ENCODE measurements at regions not wholly inside any gene's neighbourhood (a gene's known extent, or its start where the extent isn't known, plus 50 kb on each side); places are given as distances from the start of the nearest gene placed in this dataset.

- no peaks in the 10 kb centered on the region for H3K27me3 ChIP-seq (ENCODE audit: insufficient read depth, low read length, poor library complexity, severe bottlenecking)
- no peak overlapping the region for H3K4me3 Mint-ChIP-seq
These were observed 352.9 kb downstream of the FOXO1 start for GRCh38 chr13:40313269-40314200.

GRCh38 chr13:40315416-40316064 is 350.9 kb downstream of the FOXO1 start:
- H3K36me3 Mint-ChIP-seq: no peaks in the 10 kb centered on the region
- no peaks in the 10 kb centered on the region for H3K27me3 ChIP-seq (ENCODE audit: insufficient read depth, low read length, poor library complexity, severe bottlenecking)
- peak overlapping the region in 7 of 8 donors; percentile 11 to 84 (median 80) for H3K27ac Mint-ChIP-seq
- peaks cover 37% of the 10 kb centered on the region for H3K4me1 ChIP-seq (ENCODE audit: insufficient read depth, low read length)
- no peaks in the 10 kb centered on the region for H3K36me3 ChIP-seq (ENCODE audit: insufficient read depth, low read length)
- peak overlapping the region; percentile 12 to 67 (median 46) for H3K4me3 Mint-ChIP-seq
- peak in 3 of 5 donors; percentile 34 to 59 (median 53) for DNase-seq
- no peaks in the 10 kb centered on the region for H3K9me3 Mint-ChIP-seq
- ChIA-PET CTCF (interaction anchor here (0.8 to 1.2 kb wide), 4 partner anchors 31 to 247 kb away, joined by 3 to 8 read pairs (median 3); no protein-coding TSS in a partner anchor), POLR2A (interaction anchor here (1.4 kb wide), 1 partner anchor 350 kb away, joined by 5 read pairs; no protein-coding TSS in a partner anchor)
- H3K27ac ChIP-seq (ENCODE audit: low read depth, low read length): no peak overlapping the region
- peaks cover 35 to 58% (median 52%) of the 10 kb centered on the region in 3 donors for H3K4me1 Mint-ChIP-seq
- H3K9me3 ChIP-seq (ENCODE audit: low read length): no peaks in the 10 kb centered on the region
- H3K4me3 ChIP-seq (ENCODE audit: low read length): no peak overlapping the region
- H3K27me3 Mint-ChIP-seq: peaks cover 0 to 5% of the 10 kb centered on the region in 2 donors

More at GRCh38 chr13:40313269-40314200, 352.9 kb downstream of the FOXO1 start:
- H3K4me1 Mint-ChIP-seq: peaks cover 26 to 47% (median 41%) of the 10 kb centered on the region in 3 donors
- no peaks in the 10 kb centered on the region for H3K9me3 Mint-ChIP-seq
- H3K27ac Mint-ChIP-seq: peak overlapping the region in 1 of 8 donors; percentile 61
- peaks cover 0 to 3% (median 1%) of the 10 kb centered on the region in 3 donors for H3K36me3 Mint-ChIP-seq
- H3K9me3 ChIP-seq (ENCODE audit: low read length): no peaks in the 10 kb centered on the region
- H3K4me1 ChIP-seq (ENCODE audit: insufficient read depth, low read length): peaks cover 30% of the 10 kb centered on the region
- ChIA-PET CTCF (no interaction called here), POLR2A (no interaction called here)
- no peak overlapping the region for H3K27ac ChIP-seq (ENCODE audit: low read depth, low read length)
- no peaks in the 10 kb centered on the region for H3K36me3 ChIP-seq (ENCODE audit: insufficient read depth, low read length)
- no peak for DNase-seq
- peaks cover 0 to 5% of the 10 kb centered on the region in 2 donors for H3K27me3 Mint-ChIP-seq
- no peak overlapping the region for H3K4me3 ChIP-seq (ENCODE audit: low read length)

GRCh38 chr13:40316301-40316700 is 350.1 kb downstream of the FOXO1 start:
- POLR2A ChIA-PET: interaction anchor here (1.4 kb wide), 1 partner anchor 349 kb away, joined by 5 read pairs; no protein-coding TSS in a partner anchor
- H3K27ac Mint-ChIP-seq: peak overlapping the region in 6 of 8 donors; percentile 13 to 85 (median 75)
- DNase-seq: no peak
- CTCF ChIA-PET: interaction anchor here (0.8 to 1.2 kb wide), 2 partner anchors 247 to 248 kb away, joined by 3 to 8 read pairs; no protein-coding TSS in a partner anchor
- H3K27me3 Mint-ChIP-seq: peaks cover 0 to 5% of the 10 kb centered on the region in 2 donors
- peaks cover 35 to 60% (median 53%) of the 10 kb centered on the region in 3 donors for H3K4me1 Mint-ChIP-seq
- no peaks in the 10 kb centered on the region for H3K9me3 ChIP-seq (ENCODE audit: low read length)
- no peak overlapping the region for H3K27ac ChIP-seq (ENCODE audit: low read depth, low read length)
- H3K27me3 ChIP-seq (ENCODE audit: insufficient read depth, low read length, poor library complexity, severe bottlenecking): no peaks in the 10 kb centered on the region
- no peaks in the 10 kb centered on the region for H3K36me3 Mint-ChIP-seq
- no peak overlapping the region for H3K4me3 ChIP-seq (ENCODE audit: low read length)
- H3K4me1 ChIP-seq (ENCODE audit: insufficient read depth, low read length): peaks cover 37% of the 10 kb centered on the region
- no peaks in the 10 kb centered on the region for H3K36me3 ChIP-seq (ENCODE audit: insufficient read depth, low read length)
- H3K4me3 Mint-ChIP-seq: no peak overlapping the region
- no peaks in the 10 kb centered on the region for H3K9me3 Mint-ChIP-seq

GRCh38 chr13:40317980-40318327 is 348.5 kb downstream of the FOXO1 start:
- POLR2A ChIA-PET: no interaction called here
- H3K4me3 ChIP-seq (ENCODE audit: low read length): no peak overlapping the region
- H3K36me3 Mint-ChIP-seq: peaks cover 0 to 3% (median 0%) of the 10 kb centered on the region in 3 donors
- no peak overlapping the region for H3K4me3 Mint-ChIP-seq
- no peak overlapping the region for H3K27ac ChIP-seq (ENCODE audit: low read depth, low read length)
- no peaks in the 10 kb centered on the region for H3K36me3 ChIP-seq (ENCODE audit: insufficient read depth, low read length)
- peaks cover 37% of the 10 kb centered on the region for H3K4me1 ChIP-seq (ENCODE audit: insufficient read depth, low read length)
- H3K27me3 Mint-ChIP-seq: peaks cover 0 to 5% of the 10 kb centered on the region in 2 donors
- H3K27me3 ChIP-seq (ENCODE audit: insufficient read depth, low read length, poor library complexity, severe bottlenecking): no peaks in the 10 kb centered on the region
- peaks cover 35 to 60% (median 53%) of the 10 kb centered on the region in 3 donors for H3K4me1 Mint-ChIP-seq
- H3K27ac Mint-ChIP-seq: peak overlapping the region in 2 of 8 donors; percentile 32 to 37
- H3K9me3 Mint-ChIP-seq: peaks cover 0 to 5% (median under 1%) of the 10 kb centered on the region in 5 donors
- H3K9me3 ChIP-seq (ENCODE audit: low read length): no peaks in the 10 kb centered on the region
- DNase-seq: no peak
- CTCF ChIA-PET: no interaction called here

- no peak overlapping the region for H3K4me3 Mint-ChIP-seq
- no peaks in the 10 kb centered on the region for H3K36me3 ChIP-seq (ENCODE audit: insufficient read depth, low read length)
- POLR2A ChIA-PET: no interaction called here
These were observed 348.1 kb downstream of the FOXO1 start for GRCh38 chr13:40318366-40318765.

GRCh38 chr13:40319699-40320579 is 346.5 kb downstream of the FOXO1 start:
- peaks cover 0 to 19% (median 4%) of the 10 kb centered on the region in 3 donors for H3K36me3 Mint-ChIP-seq

More at GRCh38 chr13:40318366-40318765, 348.1 kb downstream of the FOXO1 start:
- Histone ChIP-seq H3K27ac (ENCODE audit: low read depth, low read length) (no peak overlapping the region), H3K4me3 (ENCODE audit: low read length) (no peak overlapping the region), H3K27me3 (ENCODE audit: insufficient read depth, low read length, poor library complexity, severe bottlenecking) (no peaks in the 10 kb centered on the region), H3K9me3 (ENCODE audit: low read length) (no peaks in the 10 kb centered on the region), H3K4me1 (ENCODE audit: insufficient read depth, low read length) (peaks cover 37% of the 10 kb centered on the region)
- peaks cover 35 to 60% (median 53%) of the 10 kb centered on the region in 3 donors for H3K4me1 Mint-ChIP-seq
- DNase-seq: no peak
- H3K27ac Mint-ChIP-seq: peak overlapping the region in 1 of 8 donors; percentile 3
- peaks cover 0 to 5% of the 10 kb centered on the region in 2 donors for H3K27me3 Mint-ChIP-seq
- H3K36me3 Mint-ChIP-seq: peaks cover 0 to 7% (median 2%) of the 10 kb centered on the region in 3 donors
- H3K9me3 Mint-ChIP-seq: peaks cover 0 to 8% (median 4%) of the 10 kb centered on the region in 5 donors
- CTCF ChIA-PET: no interaction called here

GRCh38 chr13:40328091-40328490 is 338.4 kb downstream of the FOXO1 start:
- Mint-ChIP-seq H3K27ac (no peak overlapping the region), H3K4me1 (peaks cover 15 to 31% (median 17%) of the 10 kb centered on the region in 3 donors), H3K4me3 (no peak overlapping the region), H3K36me3 (peaks cover 0 to 23% (median 4%) of the 10 kb centered on the region in 3 donors), H3K9me3 (peaks cover 0 to 14% (median 11%) of the 10 kb centered on the region in 5 donors), H3K27me3 (peaks cover 3% of the 10 kb centered on the region in 2 donors)
- Histone ChIP-seq H3K9me3 (ENCODE audit: low read length) (no peaks in the 10 kb centered on the region), H3K36me3 (ENCODE audit: insufficient read depth, low read length) (no peaks in the 10 kb centered on the region), H3K27ac (ENCODE audit: low read depth, low read length) (no peak overlapping the region), H3K4me1 (ENCODE audit: insufficient read depth, low read length) (peaks cover 18% of the 10 kb centered on the region), H3K27me3 (ENCODE audit: insufficient read depth, low read length, poor library complexity, severe bottlenecking) (no peaks in the 10 kb centered on the region), H3K4me3 (ENCODE audit: low read length) (no peak overlapping the region)
- ChIA-PET POLR2A (no interaction called here), CTCF (no interaction called here)
- DNase-seq: no peak

More at GRCh38 chr13:40319699-40320579, 346.5 kb downstream of the FOXO1 start:
- Mint-ChIP-seq H3K9me3 (peaks cover 0 to 17% (median 11%) of the 10 kb centered on the region in 5 donors), H3K27me3 (peaks cover 0 to 4% of the 10 kb centered on the region in 2 donors), H3K27ac (peak overlapping the region in 6 of 8 donors; percentile 9 to 68 (median 35)), H3K4me3 (no peak overlapping the region), H3K4me1 (peaks cover 26 to 46% (median 42%) of the 10 kb centered on the region in 3 donors)
- H3K27ac ChIP-seq (ENCODE audit: low read depth, low read length): no peak overlapping the region
- CTCF ChIA-PET: no interaction called here
- H3K36me3 ChIP-seq (ENCODE audit: insufficient read depth, low read length): no peaks in the 10 kb centered on the region
- H3K27me3 ChIP-seq (ENCODE audit: insufficient read depth, low read length, poor library complexity, severe bottlenecking): no peaks in the 10 kb centered on the region
- peaks cover 30% of the 10 kb centered on the region for H3K4me1 ChIP-seq (ENCODE audit: insufficient read depth, low read length)
- H3K4me3 ChIP-seq (ENCODE audit: low read length): no peak overlapping the region
- POLR2A ChIA-PET: no interaction called here
- no peak for DNase-seq
- H3K9me3 ChIP-seq (ENCODE audit: low read length): no peaks in the 10 kb centered on the region

Data from CD8-positive, alpha-beta memory T cell (primary cell).